PC-3 (cell line): ENCODE measurements at regions not wholly inside any gene's neighbourhood (a gene's known extent, or its start where the extent isn't known, plus 50 kb on each side); places are given as distances from the start of the nearest gene placed in this dataset.

Experiments
- EZH2 ChIP-seq: fragments of 300-600 bp; sonication (generic); IDR thresholded peaks from one replicate; pipeline ENCODE4 v1.6.1; 2017; ENCODE audit warnings: antibody characterized with exemption, mild to moderate bottlenecking, low read length; ENCODE audit not compliant: unreplicated experiment
- TF ChIP-seq, protein P1 (sequence below): fragments of 300-600 bp; sonication (generic); conservative IDR thresholded peaks from 2 replicates; pipeline ENCODE4 v1.5.1; 2017; ENCODE audit warnings: antibody characterized with exemption, low read depth, mild to moderate bottlenecking, low read length

DNA sequence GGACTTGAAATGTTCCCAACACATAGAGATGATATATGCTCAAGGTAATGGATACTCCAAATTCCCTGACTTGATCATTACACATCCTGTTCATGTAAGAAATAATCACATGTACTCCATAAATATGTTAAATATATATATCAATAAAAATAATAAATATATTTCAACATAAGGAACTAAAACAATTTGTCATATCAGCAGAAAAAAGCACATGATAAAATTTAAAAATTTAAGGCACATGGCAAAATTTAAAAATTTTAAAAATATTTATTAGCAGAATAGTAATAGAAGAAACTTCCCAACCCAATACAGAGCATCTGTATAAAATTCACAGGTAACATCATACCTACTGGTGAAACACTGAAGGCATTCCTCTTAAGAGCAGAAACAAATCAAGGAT, 109.6 kb upstream of the KYNU start:
- TF ChIP-seq, protein P1, sequence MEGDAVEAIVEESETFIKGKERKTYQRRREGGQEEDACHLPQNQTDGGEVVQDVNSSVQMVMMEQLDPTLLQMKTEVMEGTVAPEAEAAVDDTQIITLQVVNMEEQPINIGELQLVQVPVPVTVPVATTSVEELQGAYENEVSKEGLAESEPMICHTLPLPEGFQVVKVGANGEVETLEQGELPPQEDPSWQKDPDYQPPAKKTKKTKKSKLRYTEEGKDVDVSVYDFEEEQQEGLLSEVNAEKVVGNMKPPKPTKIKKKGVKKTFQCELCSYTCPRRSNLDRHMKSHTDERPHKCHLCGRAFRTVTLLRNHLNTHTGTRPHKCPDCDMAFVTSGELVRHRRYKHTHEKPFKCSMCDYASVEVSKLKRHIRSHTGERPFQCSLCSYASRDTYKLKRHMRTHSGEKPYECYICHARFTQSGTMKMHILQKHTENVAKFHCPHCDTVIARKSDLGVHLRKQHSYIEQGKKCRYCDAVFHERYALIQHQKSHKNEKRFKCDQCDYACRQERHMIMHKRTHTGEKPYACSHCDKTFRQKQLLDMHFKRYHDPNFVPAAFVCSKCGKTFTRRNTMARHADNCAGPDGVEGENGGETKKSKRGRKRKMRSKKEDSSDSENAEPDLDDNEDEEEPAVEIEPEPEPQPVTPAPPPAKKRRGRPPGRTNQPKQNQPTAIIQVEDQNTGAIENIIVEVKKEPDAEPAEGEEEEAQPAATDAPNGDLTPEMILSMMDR: no peak
- no peak for TF ChIP-seq EZH2
